Heart right ventricle (tissue), 16 donors: ENCODE measurements at regions not wholly inside any gene's neighbourhood (a gene's known extent, or its start where the extent isn't known, plus 50 kb on each side); places are given as distances from the start of the nearest gene placed in this dataset.

Experiments used
- ATAC-seq, 8 donors: fragments of 200-7000 bp; cut with Tn5 transposase; one replicate each; pipeline ENCODE4 v1.9.1; 2020; ENCODE audit warnings: mild to moderate bottlenecking in 8 of 8, moderate library complexity in 8 of 8, moderate number of reproducible peaks in 1 of 8
- DNase-seq, 2 donors: peaks; one replicate each; pipeline ENCODE4 v3.0.0-alpha.2; 2020
- H3K27ac ChIP-seq, 10 donors: fragments of 200-600 bp; sonication (generic) in 2 of 10; one replicate each; pipeline versions ENCODE4 v1.5.0 to v1.8.0; 2020 to 2022; ENCODE audit warnings: mild to moderate bottlenecking in 3 of 10
- H3K27me3 ChIP-seq, 7 donors: fragments of 200-600 bp; one replicate each; pipeline ENCODE4 v1.8.0; 2021 to 2022; ENCODE audit warnings: mild to moderate bottlenecking in 2 of 7
- H3K36me3 ChIP-seq, 9 donors: fragments of 200-600 bp; sonication (generic) in 1 of 9; one replicate each; pipeline versions ENCODE4 v1.5.0 to v1.8.0; 2020 to 2022; ENCODE audit warnings: mild to moderate bottlenecking in 2 of 9
- H3K4me1 ChIP-seq, 9 donors: fragments of 200-600 bp; sonication (generic) in 1 of 9; one replicate each; pipeline versions ENCODE4 v1.5.0 to v1.8.0; 2020 to 2022; ENCODE audit warnings: mild to moderate bottlenecking in 4 of 9
- H3K4me3 ChIP-seq, 10 donors: fragments of 200-600 bp; sonication (generic) in 2 of 10; one replicate each; pipeline versions ENCODE4 v1.5.0 to v1.8.0; 2020 to 2022; ENCODE audit warnings: mild to moderate bottlenecking in 7 of 10, moderate library complexity in 2 of 10
- H3K9me3 ChIP-seq, 11 donors: fragments of 200-600 bp in 10 of 11; sonication (generic) in 2 of 11; one replicate each; pipeline versions ENCODE4 v1.5.0 to v1.8.0; 2013 to 2022; ENCODE audit warnings: mild to moderate bottlenecking in 2 of 11, control low read depth in 1 of 11, moderate library complexity in 1 of 11
- CTCF ChIP-seq, 9 donors: fragments of 200-600 bp; sonication (generic) in 2 of 9; IDR thresholded peaks; one replicate each; pipeline versions ENCODE4 v1.5.0 to v1.8.0; 2021 to 2022; ENCODE audit warnings: antibody characterized with exemption in 9 of 9, mild to moderate bottlenecking in 5 of 9, moderate library complexity in 1 of 9
- WGBS, 2 donors: extraction: QIAGEN DNeasy Blood & Tissue Kit; methylation state at CpG; one replicate each; pipeline ENCODE4 v1.1.7; 2013; ENCODE audit warnings: inconsistent platforms in 1 of 2; 5-methylcytosine and 5-hydroxymethylcytosine counted together
- intact Hi-C, 10 donors: fragments of 100-400 bp; cut with DNase I; formaldehyde crosslinking; loops; one replicate each; pipeline versions ENCODE4 v1.11.1 to v1.14.2; 2022
- donor health status: Arrhythmogenic right ventricular cardiomyopathy.
- donor health status: ischemic (EF 13 %, LVEDD 7.1; RV severe dilation, severe dysfunction).
- donor health status: healthy with polysubstance abuse.
- donor health status: DM: no; HTN: yes; CAD: no.
- donor health status: DM: no; HTN: no; CAD: no.
- donor health status: ischemic (EF 25% LVEDD 6.9; RV normal size, moderate dysfunction).
- donor health status: ischemic (EF 25% LVEDD 5.7; RV mildly dilated, moderate dysfunction).
- donor health status: healthy.
- donor health status: DM: yes; HTN: yes; CAD: no.
- donor health status: Ischemic cardiomyopathy.
- donor health status: ischemic (EF 35%, LVEDD 5.7; RV mildly dilated, moderate dysfunction).
- donor health status: nonischemic (EF 11% LVEDD 7.7; RV severe dilation, severe dysfunction).
- donor health status: DM: yes; HTN: yes; CAD: no.
- donor health status: PGD.
- donor health status: ischemic (EF 29% LVEDD 5.4; RV normal size, mild dysfunction).
- donor health status: nonischemic (EF 23%, LVEDD 6.1; RV moderate dilation, normal function).

DNA sequence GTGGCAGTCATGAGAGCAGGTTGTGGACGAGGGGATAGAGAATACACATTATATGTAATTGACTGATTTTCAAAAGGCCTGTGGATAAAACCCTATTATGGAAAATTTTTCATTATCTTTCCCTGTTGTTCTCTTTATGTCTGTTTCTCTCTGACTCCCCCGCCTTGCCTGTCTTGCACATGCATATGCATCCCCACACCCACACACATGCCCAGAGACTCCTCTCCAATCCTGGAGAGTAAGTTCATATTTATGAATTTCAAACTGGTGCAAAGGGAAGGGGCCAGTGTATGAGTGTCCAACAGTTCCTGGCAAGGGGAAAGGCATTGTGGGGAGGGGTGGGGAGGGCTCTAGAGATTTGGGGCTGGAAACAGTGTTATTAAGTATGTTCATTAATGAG, 60.8 kb upstream of the ARHGAP36 start:
- Histone ChIP-seq H3K9me3 (no peaks in the 10 kb centered on the region), H3K27ac (no peak overlapping the region), H3K4me3 (no peak overlapping the region), H3K4me1 (no peaks in the 10 kb centered on the region), H3K36me3 (no peaks in the 10 kb centered on the region), H3K27me3 (peaks cover 0 to 45% (median 0%) of the 10 kb centered on the region in 7 donors)
- intact Hi-C loops, result loop anchor here in 1 of 10 donors (10.0 kb wide), 1 partner anchor 637 kb away; no protein-coding TSS in a partner anchor
- DNase-seq (no peak), ATAC-seq (no peak)
- 64 to 85% methylated on average over 2 of the region's 2 CpGs for WGBS, 2 donors
- no peak for TF ChIP-seq CTCF (IDR thresholded peaks at IDR 0.05)

DNA sequence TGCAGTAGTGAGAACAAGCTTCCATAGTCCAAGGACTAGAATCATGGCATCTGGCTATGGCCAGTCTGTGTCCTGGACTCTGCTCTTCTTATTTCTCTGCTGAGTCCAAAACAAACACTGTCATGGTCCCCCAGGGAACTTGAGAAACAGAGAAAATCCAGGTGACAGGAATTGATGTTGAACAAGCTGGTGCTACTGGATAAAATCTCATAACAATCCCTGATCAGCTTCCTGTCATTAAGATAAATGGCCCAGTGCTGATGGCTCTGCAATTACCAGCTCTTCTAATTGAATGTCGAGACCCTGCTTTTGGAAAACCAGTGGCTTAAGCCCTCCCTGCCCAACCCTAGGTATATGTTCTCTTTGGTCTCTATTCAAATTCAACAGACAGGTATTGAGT, 58.8 kb upstream of the ARHGAP36 start:
- H3K9me3 ChIP-seq, result no peaks in the 10 kb centered on the region
- DNase-seq (no peak), ATAC-seq (no peak)
- H3K27me3 ChIP-seq, result peaks cover 0 to 26% (median 0%) of the 10 kb centered on the region in 7 donors
- no peak overlapping the region for H3K4me3 ChIP-seq
- H3K27ac ChIP-seq, result no peak overlapping the region
- intact Hi-C loops, result loop anchor here in 1 of 10 donors (10.0 kb wide), 1 partner anchor 635 kb away; no protein-coding TSS in a partner anchor
- no peaks in the 10 kb centered on the region for H3K4me1 ChIP-seq
- 44 to 59% methylated on average over 1 of the region's 1 CpG for WGBS, 2 donors
- TF ChIP-seq CTCF (IDR thresholded peaks at IDR 0.05), result no peak
- H3K36me3 ChIP-seq, result no peaks in the 10 kb centered on the region
